ENCODE measurements at regions not wholly inside any gene's neighbourhood (a gene's known extent, or its start where the extent isn't known, plus 50 kb on each side); places are given as distances from the start of the nearest gene placed in this dataset.
"Not testable (repeated sequence)": the region's sequence is repeated elsewhere in the genome, so short reads cannot be mapped to it uniquely, and the experiment has no call there.

DNA sequence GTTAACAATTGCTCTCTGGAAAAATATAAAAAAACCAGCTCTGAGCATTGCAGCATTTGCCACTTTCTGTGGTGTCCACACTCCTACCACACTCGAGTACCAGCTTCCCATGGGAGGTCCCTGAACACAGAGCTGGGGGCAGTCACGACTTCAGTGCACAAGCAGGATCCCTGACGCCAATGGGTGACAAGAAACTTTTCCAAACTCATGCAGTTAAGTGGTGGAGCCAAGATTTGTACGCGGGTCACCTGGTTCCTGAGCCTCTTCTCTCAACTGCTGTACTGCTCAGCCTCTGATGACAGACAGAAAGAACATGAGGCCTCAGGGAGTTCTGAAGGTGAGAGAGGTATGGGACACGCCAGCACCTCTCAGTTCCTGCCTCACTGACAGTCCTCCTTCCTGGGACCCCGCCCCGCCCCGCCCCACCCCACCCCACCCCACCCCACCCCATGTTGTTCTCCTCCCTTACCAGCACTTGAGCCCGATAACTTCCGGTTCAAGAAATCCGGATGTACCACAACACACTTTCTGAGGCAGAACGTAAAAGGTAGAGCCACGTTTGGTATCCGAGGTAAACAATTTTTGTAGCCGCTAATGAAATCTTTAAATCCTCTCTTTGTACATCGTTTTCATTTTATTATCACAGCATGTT lies 287.6 kb downstream of the MYCN start:
- no peak for DNase-seq

DNA sequence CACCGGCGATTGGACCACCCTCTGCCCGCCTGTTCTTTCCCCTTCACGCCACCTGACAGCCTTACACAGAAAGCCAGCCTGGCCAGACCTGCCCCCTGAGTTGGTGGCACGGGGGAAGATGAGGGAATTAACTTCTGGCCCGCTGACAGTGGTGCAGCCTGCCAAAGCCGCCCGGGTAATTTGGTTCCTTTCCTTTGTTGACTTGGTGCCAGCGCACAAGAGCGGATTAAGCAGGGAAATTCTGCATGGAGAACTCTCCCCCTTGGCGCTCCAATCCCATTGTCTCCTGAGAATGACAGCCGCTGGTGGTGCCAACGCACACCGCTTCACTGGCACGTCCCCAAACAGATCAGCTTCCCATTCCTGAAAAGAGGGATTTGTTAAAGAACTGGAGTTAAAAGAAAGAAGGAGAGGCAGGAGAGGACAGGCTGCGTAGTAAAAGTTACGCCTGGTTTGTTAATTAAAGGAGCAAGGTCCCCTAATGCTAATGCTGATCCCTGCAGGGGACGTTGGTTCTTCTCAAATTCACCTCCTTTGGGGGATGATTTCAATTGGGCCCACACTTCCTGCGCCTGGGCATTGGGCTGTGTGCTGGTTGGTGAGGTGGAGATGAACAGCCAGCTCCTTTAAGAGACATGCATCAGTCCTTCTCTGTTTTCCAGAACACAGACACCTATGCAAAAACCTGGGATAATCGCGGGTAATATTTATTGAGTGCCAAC lies 286.8 kb downstream of the MYCN start:
- DNase-seq = no peak

GRCh38 chr2:16226381-16226780 lies 286.0 kb downstream of the MYCN start:
- DNase-seq = no peak

GRCh38 chr2:16225545-16225944 lies 285.2 kb downstream of the MYCN start:
- DNase-seq = no peak

DNA sequence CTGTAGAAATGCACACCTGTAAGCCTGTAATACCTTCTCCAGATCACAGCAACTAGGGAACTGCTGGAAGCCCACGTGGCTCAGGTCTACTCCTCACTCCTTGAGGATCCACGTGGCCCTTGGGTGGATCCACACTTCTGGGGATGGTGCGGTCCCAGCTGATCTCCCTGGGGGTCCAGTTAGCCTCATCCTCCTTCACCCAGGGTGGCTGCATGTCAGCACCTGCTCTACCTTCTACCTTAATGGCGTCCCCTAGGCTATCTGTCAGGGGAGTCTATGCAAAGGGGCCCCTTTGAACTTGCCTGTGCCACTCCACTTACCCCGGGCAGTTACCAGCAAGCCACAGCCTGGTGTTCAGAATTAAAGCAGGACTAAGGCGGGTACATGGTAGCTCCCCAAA lies 284.7 kb downstream of the MYCN start:
- DNase-seq = no peak

DNA sequence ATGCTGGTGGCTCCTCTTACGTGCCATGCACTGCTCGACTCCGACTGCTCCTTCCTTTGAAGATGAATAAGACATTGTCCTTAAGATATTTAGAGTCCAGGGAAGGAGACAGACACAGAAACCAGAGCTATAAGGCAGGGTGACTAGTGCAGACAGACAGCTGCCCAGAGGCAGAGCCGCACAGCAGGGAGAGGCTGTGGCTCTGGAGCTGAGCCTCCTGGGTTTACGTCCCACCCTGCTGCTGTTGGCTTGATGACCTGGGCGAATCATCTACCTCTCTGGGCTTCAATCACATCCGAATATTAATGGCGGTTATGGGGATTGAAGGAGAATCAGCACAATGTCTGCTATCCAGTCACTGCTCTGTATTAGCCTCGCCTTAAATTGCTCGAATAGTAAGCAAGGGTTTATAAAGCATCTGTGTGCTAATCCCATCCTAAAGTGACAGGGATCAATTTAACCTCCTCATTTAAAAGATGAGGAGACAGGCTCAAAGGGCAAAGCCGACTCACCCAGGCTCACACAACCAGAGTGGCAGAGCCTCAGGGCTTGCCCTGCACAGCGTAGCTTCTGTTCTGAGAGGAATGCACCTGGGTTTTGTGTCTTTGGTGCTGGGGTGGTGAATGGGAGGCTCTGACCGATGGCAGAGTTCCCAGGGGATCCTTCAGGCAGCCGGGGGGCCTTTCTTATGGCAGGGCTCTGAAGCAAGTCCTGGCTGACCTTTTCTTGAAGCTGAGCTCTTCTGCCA lies 284.1 kb downstream of the MYCN start:
- DNase-seq = no peak

DNA sequence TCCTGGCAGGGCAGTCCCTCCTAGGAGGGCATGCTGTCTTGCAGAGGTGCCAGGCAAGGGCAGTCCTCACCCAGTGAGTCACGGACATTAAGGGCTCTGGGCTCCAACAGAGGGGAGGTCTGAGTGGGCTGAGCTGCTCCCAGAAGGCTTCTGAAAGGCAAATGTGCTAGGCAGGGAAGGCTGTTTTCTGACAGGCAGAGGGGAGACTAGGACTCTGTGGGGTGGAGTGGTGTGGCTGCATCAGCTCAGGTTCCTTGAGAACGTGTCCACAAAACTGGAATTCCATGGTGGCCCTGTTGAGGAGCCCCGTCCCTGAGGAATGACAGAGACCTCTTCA lies 283.5 kb downstream of the MYCN start:
- no peak for DNase-seq

GRCh38 chr2:16223161-16223840 lies 283.0 kb downstream of the MYCN start:
- no peak for DNase-seq

DNA sequence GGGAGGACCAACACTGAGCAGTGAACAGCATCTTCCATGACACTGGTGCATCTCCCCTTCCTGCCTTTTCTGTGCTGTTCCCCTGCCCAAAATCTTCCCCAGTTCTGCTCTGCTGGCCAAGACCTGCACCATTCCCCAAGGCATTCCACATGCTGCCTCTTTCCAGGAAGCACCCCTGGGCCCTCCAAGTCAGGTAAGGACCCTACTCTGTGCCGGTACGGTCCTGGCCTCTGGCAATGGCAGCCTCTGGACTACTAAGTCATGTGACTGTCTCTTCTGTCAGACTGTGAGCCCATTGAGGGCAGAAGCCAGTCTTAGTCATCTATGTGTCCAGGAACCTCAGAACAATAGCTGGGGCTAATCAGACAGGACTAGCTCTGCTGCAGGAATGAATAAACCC lies 282.0 kb downstream of the MYCN start:
- no peak for DNase-seq

DNA sequence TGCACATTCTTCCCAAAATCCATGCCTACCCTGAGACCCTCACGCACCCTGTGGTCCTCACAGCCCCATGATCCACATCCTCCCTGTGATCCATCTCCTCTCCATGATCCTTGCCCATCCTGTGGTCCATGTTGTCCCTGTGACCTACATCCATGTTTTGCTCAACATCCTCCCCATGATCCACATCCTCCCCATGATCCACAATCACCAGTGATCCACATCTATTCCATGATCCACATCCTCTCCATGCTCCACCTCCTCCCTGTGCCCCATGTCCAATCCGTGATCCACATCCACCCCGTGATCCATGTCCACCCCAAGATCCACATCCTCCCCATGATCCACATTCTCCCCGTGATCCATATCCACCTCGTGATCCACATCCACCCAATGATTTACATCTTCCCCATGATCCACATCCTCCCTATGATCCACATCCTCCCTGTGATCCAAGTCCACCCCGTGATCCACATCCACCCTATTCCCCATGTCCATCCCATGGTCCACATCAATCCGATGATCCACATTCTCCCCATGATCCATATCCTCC lies 281.2 kb downstream of the MYCN start:
- DNase-seq = no peak

DNA sequence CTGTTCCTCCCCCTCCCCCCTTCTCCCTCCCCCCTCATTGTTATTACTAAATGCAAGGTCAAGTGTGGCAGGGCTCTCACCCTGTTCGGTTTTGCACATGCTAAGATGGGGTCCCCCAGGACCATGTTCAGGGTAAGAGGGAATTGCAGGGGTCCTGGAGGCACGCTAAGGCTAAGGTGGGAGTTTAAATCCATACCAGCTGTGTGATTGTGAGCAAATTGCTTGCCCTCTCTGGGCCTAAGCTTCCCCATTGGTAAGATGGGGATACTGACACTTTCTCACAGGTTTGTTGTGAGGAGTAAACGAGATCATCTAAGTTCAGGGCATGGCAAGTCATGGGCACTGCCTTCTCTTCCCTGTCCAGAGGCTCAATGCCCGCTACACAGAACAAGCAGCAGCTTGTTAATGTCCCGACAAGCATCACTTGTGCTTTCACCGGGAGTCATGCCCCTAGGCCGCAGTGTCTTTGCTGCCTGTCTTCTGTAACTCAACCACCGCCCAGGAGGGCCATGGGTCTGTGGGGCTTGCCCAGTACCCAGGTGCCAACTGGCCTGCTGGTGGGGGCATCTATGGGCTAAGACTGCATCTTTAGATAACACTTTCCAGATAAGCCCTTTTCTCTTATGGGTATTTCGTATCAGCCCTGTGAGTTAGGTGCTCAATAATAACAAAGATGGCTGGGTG lies 279.1 kb downstream of the MYCN start:
- DNase-seq = no peak

GRCh38 chr2:16218625-16219024 lies 278.3 kb downstream of the MYCN start:
- DNase-seq = no peak

GRCh38 chr2:16218161-16218560 lies 277.8 kb downstream of the MYCN start:
- DNase-seq = no peak

GRCh38 chr2:16217741-16218140 lies 277.4 kb downstream of the MYCN start:
- DNase-seq = not testable (repeated sequence)

DNA sequence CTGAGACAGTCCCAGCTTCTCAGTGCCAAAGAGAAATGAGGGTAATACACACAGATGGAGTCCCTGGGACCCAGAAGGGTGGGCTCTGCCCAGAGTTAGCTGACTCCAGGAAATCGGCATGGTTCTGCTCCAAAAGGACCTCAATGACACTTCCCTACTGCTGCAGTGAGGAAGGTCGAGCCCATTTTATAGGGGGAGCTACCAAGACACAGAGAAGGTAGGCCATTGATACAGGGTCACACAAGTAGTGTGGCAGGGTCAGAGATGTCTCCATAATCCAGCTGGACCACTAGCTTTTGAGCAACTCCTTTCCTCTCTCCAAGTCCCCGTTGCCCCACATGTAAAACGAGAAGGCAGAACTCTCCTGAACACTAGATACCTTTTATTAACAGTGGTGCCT lies 276.9 kb downstream of the MYCN start:
- DNase-seq = no peak

DNA sequence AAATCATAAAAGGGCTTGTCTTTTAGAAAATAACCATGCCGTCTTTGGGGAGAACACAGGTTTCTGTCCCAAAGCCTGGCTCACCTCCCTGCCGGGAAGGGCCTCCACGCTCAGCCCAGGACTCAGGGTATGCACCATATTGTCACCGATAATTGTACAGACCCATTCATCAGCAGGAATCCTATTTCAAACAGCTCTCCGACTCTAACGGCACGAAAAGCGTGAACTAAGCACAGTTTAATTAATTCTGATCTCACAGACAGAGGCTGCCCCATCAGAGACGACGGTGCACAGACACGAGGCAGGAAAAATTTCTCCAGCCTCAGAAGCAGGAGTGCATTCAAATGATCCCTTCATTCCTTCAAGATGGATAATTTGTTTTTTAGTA lies 276.2 kb downstream of the MYCN start:
- no peak for DNase-seq

DNA sequence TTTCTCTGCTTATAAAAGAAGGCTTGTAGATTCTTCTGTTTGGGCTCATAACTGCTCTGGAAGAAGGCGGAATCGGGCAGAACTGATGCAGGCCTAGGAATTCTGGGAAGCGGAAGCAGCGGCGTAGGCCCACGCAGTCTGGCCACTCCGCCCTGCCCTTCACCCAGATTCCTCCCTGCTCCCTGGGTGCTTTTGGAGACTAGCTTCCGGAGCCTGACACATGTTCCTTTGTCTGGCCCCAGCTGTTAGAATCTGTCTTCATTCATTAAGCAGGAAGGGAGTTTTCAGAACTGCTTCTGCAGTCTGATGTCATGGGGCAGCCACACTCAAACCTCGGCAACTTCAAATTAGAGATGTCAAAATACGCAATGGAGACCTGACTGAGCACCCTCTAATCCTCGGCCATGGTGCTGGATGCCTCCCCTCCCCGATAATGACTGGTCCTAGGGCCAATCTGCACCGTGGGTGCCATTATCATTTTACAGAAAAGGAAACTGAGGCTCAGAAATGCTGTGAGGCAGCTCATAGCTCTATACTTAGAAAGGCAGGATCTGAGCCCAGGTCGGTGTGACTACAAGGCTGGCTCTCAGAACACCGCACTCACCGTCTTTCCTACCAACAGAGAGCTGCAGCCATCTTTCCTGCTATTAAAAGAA lies 275.7 kb downstream of the MYCN start:
- no peak for DNase-seq

DNA sequence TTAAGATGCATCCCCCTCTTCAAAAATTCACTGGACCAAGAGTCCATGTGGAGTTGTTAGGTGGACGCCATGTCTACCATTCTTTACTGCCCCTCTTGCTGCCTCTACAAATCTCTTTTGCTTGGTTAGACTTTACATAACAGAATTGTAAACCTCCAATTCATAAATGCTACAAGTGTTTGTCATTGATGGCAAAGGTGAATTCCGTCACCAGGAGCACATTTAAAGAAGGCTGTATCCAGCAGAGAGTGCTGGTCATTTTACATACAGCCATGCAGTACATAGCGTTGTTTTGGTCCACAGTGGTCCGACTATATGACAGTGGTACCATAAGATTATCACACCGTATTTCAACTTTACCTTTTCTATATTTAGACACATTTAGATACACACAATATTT lies 274.5 kb downstream of the MYCN start:
- DNase-seq = no peak

DNA sequence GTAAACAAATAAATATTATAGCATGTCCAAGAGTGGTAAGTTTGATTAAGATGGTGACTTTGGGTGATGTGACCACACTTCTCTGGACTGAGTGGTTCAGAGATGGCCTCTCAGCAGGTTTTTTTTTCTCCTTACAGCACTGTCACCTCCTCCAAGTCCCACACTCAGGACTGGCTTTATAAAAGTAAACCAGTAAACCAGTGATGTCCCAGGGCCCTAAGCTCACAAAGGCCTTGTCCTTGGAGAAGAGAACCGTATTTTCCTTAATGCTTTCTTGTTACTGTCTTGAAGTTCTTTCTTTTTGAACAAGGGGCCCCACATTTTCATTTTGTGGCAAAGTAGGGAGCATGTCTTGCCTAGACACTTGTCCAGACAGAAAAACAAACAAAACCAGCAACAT lies 274.0 kb downstream of the MYCN start:
- DNase-seq = no peak

- no peak for DNase-seq
These were observed 272.0 kb downstream of the MYCN start for GRCh38 chr2:16212321-16212720.

DNA sequence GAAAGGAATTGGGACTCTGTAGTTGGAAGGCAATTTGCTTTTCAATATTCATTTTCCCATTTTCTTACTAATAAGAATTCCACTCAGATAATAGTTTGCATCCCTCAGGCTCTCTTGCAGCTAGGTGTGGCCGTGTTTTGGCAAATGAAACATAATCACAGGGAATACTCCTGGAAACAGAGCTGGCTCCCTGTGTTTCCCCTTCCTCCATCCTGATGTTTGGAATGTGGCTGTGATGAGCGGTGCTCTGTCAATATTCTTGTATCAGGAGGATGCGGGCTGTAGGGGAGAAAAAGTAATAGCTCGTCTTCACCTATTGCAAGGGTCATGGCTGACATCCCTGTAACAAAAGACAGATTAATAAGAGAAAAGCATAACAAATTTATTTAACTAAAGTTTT lies 271.0 kb downstream of the MYCN start:
- DNase-seq = no peak

DNA sequence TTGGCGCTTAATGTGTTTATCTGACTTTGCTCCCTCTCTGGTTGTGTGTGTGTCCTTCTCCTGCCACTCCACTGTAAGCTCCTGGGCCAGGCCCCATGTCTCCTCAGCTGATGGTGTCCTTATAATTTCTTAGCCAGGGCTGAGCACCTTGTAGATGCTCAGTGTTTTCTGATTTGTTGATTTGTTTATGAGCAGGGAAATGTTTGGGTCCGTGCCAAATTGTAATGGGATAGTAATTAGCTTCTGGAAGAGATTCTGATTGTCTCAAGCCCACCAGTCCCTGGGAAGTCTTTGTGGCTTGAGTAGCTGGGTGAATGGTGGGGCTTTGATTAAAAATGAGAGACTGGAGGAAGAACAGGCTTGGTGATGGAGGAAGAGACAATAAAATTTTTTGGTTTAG lies 270.5 kb downstream of the MYCN start:
- no peak for DNase-seq
